ENCODE measurements at regions not wholly inside any gene's neighbourhood (a gene's known extent, or its start where the extent isn't known, plus 50 kb on each side); places are given as distances from the start of the nearest gene placed in this dataset. TPM values are rescaled to one million over a fixed set of nuclear protein-coding genes. Genes with fewer than 3 reads are reported as not detected.

Small RNA genes in the stretch of these regions (microRNA-seq; reads per million reads assigned to microRNA genes)
- gene MIR4675 = not detected

Measured in myocyte (in vitro differentiated cells).